Testis (tissue), 2 donors: ENCODE measurements at regions not wholly inside any gene's neighbourhood (a gene's known extent, or its start where the extent isn't known, plus 50 kb on each side); places are given as distances from the start of the nearest gene placed in this dataset.

Experiments used
- CTCF ChIP-seq, 3 experiments: fragments of 450-650 bp in 2 of 3; fragments of 200-600 bp in 1 of 3; sonication (generic) in 1 of 3; IDR thresholded peaks; one replicate each; pipeline ENCODE4 v1.5.1; 2016 to 2019; ENCODE audit warnings: antibody characterized with exemption in 3 of 3, mild to moderate bottlenecking in 2 of 3, moderate library complexity in 1 of 3
- POLR2A ChIP-seq: fragments of 450-650 bp; IDR thresholded peaks from one replicate; pipeline ENCODE4 v1.6.1; 2017; ENCODE audit warnings: antibody characterized with exemption, mild to moderate bottlenecking, moderate library complexity

GRCh38 chr12:60259225-60259624 is 663.4 kb downstream of the SLC16A7 start:
- TF ChIP-seq POLR2A (no peak), CTCF (IDR thresholded peaks at IDR 0.05) (no peak)
